NCI-H2227 (cell line): ENCODE measurements at regions not wholly inside any gene's neighbourhood (a gene's known extent, or its start where the extent isn't known, plus 50 kb on each side); places are given as distances from the start of the nearest gene placed in this dataset.

Experiments used
- DNase-seq: peaks from one replicate; lab custom pipeline; 2025; ENCODE audit not compliant: unreplicated experiment; lab: John Stamatoyannopoulos, UW

DNA sequence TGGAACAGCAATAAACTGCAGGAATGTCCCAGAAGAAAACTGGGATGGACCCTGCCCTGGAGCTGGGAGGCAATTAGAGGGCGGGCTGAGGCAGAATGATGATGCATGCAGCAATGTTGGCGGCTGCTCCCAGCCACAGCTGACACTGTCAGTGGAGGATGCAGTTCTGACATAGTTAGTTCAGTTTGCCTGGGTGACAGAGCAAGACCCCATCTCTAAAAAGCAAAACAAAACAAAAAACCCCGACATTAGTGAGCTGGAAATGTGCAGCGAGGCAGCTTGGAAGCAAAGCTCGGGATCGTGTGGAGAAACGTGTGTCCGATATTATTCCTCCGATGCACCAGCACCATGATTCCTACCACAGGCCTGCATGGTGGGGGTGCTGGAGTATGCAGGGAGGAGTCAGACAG lies 110.1 kb upstream of the UQCRFS1 start:
- DNase-seq, result no peak

GRCh38 chr19:29323440-29324290 lies 110.7 kb upstream of the UQCRFS1 start:
- no peak for DNase-seq

DNA sequence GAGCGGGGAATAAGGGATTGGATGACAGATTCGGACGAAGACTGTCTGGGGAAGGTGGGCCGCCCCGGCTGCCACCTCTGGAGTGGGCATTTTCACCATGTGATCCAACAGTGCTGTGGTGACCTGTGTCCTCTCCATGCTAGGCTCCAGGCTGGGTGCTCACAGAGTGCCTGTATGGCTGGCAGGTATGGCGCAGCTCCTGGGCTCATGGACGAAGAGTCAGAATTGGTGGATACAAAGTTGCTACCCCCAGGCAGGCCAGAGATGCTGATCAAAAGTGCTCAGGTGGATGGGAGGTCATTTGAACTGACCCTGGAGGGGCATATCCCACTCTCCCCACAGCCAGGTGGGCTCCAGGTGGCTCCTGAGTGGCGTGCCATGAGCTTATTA lies 111.3 kb upstream of the UQCRFS1 start:
- no peak for DNase-seq

DNA sequence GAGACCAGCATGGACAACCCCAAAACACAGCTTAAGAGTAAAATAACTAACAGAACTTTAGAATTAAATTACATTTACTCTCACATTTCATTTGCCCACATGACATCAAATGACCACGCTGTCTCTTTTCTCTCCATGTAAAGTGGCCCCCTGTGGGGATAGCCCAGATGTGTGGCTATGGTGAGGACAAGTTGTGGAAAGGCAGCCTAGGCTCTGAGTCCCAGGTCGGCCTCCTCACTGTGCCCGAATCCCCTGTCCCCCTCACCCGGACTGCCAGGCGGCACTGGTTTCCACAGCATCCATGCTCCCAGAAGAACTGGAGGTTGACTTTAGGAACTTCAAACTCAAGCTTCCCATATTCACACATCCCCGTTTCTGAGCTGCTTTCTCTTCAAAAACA lies 111.8 kb upstream of the UQCRFS1 start:
- DNase-seq, result no peak

DNA sequence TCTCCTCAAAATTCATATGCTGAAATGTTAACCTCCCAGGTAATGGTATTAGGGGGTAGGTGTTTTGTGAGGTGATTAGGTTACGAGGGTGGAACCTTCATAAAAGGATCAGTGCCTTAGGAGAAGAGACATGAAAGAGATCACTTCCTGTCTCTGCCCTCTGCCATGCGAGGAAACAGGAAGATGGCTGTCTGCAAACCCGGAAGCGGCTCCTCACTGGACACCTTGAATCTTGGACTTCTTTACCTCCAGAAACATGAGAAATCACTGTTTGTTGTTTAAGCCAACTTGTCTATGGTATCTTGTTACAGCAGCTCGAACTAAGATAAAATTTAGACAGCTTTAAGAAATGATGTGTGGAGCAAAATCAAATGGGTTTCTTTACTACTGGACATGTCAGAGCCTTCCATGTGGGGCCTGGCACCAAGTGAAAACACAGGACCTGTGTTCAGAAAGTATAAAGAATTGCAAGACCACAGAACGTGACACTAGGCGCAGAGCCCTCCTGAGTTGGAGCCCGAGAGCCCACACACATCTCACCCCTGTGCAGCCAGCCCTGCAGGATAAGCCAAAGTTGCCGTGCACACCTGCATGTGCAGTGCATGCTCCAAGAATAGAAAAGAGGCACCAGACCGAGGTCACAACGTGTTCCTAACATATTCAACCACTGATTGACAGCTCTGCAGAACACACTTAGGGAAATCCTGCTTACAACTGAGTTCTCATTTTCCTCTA lies 112.5 kb upstream of the UQCRFS1 start:
- DNase-seq, result no peak

DNA sequence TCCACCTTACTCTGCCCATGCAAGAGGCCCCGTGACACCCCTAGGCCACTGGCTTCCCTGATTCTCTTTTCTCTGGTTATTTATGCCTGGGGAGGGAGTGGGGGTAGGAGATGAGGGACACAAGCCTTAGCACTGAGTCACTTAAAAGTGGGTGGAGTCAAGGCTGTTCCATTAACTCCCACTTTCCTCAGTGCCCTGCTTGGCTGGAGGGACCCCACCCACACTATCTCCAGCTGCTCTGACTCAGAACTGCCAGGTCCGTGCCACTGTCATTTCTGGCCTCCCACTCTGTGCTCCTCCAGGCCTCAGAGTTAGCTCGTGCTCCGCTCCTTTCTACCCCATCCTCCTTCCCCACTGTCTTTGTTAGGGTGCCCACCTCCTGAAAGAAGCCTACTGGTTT lies 113.4 kb upstream of the UQCRFS1 start:
- DNase-seq, result no peak

- DNase-seq, result no peak
Observed at GRCh38 chr19:29326849-29327840, 114.2 kb upstream of the UQCRFS1 start.

GRCh38 chr19:29328586-29328985 lies 115.6 kb upstream of the UQCRFS1 start:
- DNase-seq, result no peak

GRCh38 chr19:29329460-29330134 lies 116.6 kb upstream of the UQCRFS1 start:
- DNase-seq, result no peak

GRCh38 chr19:29336425-29336824 lies 123.5 kb upstream of the UQCRFS1 start:
- no peak for DNase-seq

DNA sequence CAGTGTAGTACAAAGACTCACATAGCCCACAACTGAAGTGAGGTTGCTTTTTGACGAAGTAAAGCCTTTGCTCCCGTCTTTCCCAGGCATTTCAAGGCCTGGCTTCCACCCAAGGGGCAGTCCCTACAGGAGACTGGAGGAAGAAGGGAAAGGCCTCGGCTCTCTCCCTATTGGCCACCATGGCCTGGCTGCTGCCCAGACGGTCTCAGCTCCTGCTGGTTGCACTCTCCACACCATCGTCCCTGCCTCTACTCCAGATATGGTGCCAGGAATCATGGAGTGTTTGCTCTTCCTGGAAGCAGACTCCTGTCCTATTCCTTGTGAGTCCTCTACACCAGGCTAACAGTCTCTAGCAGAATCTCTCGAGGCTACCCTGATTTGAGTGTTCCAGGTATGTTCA lies 124.1 kb upstream of the UQCRFS1 start:
- no peak for DNase-seq

DNA sequence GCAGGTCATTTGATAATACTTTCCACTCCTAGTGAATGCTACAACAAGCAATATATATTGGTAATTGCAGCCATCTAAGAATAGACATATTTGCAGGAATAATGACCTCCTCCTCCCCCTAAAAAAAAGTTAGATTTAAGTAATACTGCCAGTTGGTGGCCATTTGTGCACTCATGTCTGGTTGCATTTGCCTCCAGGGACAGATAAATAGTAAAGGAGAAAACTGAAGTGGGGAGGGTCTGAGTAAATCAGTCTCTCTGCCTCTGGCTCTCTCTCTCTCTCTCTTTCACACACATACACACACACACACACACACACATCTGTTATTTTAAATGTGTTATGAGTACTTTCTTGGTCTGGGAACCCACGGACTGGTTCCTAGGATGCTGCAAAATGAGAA lies 125.5 kb upstream of the UQCRFS1 start:
- no peak for DNase-seq

- no peak for DNase-seq
Observed at GRCh38 chr19:29342721-29343120, 129.8 kb upstream of the UQCRFS1 start.

DNA sequence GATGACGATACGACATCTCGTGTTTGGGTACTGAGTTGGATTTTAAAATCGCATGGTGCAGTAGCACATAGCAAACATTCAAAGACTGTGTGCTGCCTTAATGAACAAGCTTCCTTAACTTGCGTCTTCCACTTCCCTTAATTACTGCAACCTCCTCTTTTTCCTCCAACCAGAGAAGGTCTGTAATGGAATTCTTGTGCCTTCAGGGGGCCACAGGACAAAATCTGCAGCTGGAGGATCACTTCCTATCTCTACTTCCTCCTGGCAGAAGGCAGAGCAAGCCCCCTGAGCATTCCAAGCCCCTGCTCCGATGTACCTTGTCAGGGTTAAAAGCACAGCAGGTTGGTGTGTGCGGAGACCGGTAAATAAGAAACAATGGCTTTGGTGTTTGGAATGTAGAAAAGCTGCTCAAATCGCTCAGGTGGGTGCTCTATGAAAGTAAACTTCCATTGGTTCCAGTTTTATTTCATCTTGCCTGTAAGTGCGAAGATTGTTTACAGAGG lies 151.3 kb upstream of the UQCRFS1 start:
- no peak for DNase-seq

- DNase-seq, result no peak
Observed at GRCh38 chr19:29364999-29365398, 152.0 kb upstream of the UQCRFS1 start.

GRCh38 chr19:29365836-29366417 lies 153.0 kb upstream of the UQCRFS1 start:
- no peak for DNase-seq

- DNase-seq, result no peak
Observed at GRCh38 chr19:29366757-29367156, 153.8 kb upstream of the UQCRFS1 start.

DNA sequence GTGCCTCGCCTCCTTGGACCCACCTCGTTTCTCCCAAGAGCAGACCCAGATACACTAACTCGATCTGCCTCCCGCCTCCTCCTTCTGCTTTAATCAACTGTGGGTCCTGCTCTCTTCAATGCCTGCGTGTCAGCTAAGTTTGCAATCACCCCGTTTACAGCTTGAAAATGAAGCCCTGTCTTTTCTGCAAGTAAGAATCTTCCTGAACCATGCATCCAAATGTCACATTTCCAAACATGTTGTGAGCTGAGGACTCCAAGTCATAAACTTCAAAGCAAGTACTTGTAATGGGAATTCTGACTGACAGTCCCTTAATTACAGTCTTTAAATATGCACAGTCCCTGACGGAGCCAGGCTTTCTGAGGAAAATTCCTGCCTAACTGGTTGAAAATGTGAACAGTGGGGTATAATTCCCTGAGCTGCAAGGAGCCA lies 154.9 kb upstream of the UQCRFS1 start:
- no peak for DNase-seq

DNA sequence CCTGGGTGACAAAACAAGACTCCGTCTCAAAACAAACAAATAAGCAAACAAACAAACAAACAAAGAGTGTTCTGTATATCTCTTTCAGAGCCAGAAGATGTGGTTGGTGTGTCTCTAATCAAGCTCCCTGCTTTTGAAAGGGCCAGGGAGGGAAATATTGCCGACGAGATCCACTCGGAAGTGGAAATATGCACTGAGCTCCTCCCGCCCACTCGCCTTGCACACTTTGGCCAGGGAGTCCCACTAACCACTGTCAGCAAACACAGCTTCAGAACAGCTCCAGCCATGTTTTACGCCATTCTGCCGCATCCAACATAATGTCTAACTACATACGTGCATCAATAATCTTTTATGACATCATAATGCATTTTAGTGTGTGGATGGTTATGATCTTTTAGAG lies 155.5 kb upstream of the VSTM2B start:
- DNase-seq, result no peak
